GM12872 (cell line): ENCODE measurements at regions not wholly inside any gene's neighbourhood (a gene's known extent, or its start where the extent isn't known, plus 50 kb on each side); places are given as distances from the start of the nearest gene placed in this dataset.

Experiments
- CTCF ChIP-seq: IDR thresholded peaks from 3 replicates; pipeline ENCODE4 v1.5.1; 2011; ENCODE audit warnings: low read depth, mild to moderate bottlenecking, low read length, moderate library complexity; ENCODE audit not compliant: insufficient read depth

- no peak for TF ChIP-seq CTCF
These were observed 421.9 kb upstream of the TENM3 start for GRCh38 chr4:181821039-181822004.

GRCh38 chr4:181822005-181822375, 421.2 kb upstream of the TENM3 start:
- TF ChIP-seq CTCF, result no peak

GRCh38 chr4:181823183-181823582, 420.0 kb upstream of the TENM3 start:
- TF ChIP-seq CTCF, result no peak

- TF ChIP-seq CTCF, result no peak
These were observed 419.6 kb upstream of the TENM3 start for GRCh38 chr4:181823645-181824044.

GRCh38 chr4:181825564-181825963, 417.6 kb upstream of the TENM3 start:
- TF ChIP-seq CTCF, result no peak

GRCh38 chr4:181827246-181827645, 416.0 kb upstream of the TENM3 start:
- no peak for TF ChIP-seq CTCF

GRCh38 chr4:181830404-181831035, 412.7 kb upstream of the TENM3 start:
- TF ChIP-seq CTCF, result no peak
